NCI-H2227 treated with DMSO at 0.1 percent for 48 hours (cell line): ENCODE measurements at regions not wholly inside any gene's neighbourhood (a gene's known extent, or its start where the extent isn't known, plus 50 kb on each side); places are given as distances from the start of the nearest gene placed in this dataset.
"Not testable (repeated sequence)": the region's sequence is repeated elsewhere in the genome, so short reads cannot be mapped to it uniquely, and the experiment has no call there.

ENCODE experiments used
- DNase-seq: peaks from one replicate; lab custom pipeline; 2025; lab: John Stamatoyannopoulos, UW

- no peak for DNase-seq
Observed at GRCh38 chr3:192038726-192039125, 577.8 kb downstream of the PYDC2 start.

- no peak for DNase-seq
Observed at GRCh38 chr3:192039593-192039992, 578.6 kb downstream of the PYDC2 start.

GRCh38 chr3:192040282-192041043 lies 579.5 kb downstream of the PYDC2 start:
- no peak for DNase-seq

- DNase-seq, result no peak
Observed at GRCh38 chr3:192042116-192042515, 581.2 kb downstream of the PYDC2 start.

GRCh38 chr3:192054881-192055280 lies 593.9 kb downstream of the PYDC2 start:
- DNase-seq, result no peak

GRCh38 chr3:192055946-192056345 lies 595.0 kb downstream of the PYDC2 start:
- DNase-seq, result no peak

GRCh38 chr3:192057261-192057660 lies 596.3 kb downstream of the PYDC2 start:
- DNase-seq, result no peak

GRCh38 chr3:192060160-192060781 lies 599.3 kb downstream of the PYDC2 start:
- no peak for DNase-seq

- DNase-seq, result no peak
Observed at GRCh38 chr3:192061426-192061825, 600.5 kb downstream of the PYDC2 start.

GRCh38 chr3:192062186-192062585 lies 601.2 kb downstream of the PYDC2 start:
- DNase-seq, result no peak

- no peak for DNase-seq
Observed at GRCh38 chr3:192063570-192063969, 602.6 kb downstream of the PYDC2 start.

GRCh38 chr3:192064959-192065358 lies 604.0 kb downstream of the PYDC2 start:
- no peak for DNase-seq

GRCh38 chr3:192066253-192066652 lies 605.3 kb downstream of the PYDC2 start:
- not testable (repeated sequence) for DNase-seq

GRCh38 chr3:192068464-192069254 lies 607.7 kb downstream of the PYDC2 start:
- DNase-seq, result no peak

- DNase-seq, result no peak
Observed at GRCh38 chr3:192077795-192078497, 617.0 kb downstream of the PYDC2 start.

GRCh38 chr3:192079098-192079497 lies 618.1 kb downstream of the PYDC2 start:
- DNase-seq, result no peak

- no peak for DNase-seq
Observed at GRCh38 chr3:192080336-192080735, 619.4 kb downstream of the PYDC2 start.

GRCh38 chr3:192082730-192083660 lies 622.0 kb downstream of the PYDC2 start:
- no peak for DNase-seq
